ENCODE measurements at regions not wholly inside any gene's neighbourhood (a gene's known extent, or its start where the extent isn't known, plus 50 kb on each side); places are given as distances from the start of the nearest gene placed in this dataset.

DNA sequence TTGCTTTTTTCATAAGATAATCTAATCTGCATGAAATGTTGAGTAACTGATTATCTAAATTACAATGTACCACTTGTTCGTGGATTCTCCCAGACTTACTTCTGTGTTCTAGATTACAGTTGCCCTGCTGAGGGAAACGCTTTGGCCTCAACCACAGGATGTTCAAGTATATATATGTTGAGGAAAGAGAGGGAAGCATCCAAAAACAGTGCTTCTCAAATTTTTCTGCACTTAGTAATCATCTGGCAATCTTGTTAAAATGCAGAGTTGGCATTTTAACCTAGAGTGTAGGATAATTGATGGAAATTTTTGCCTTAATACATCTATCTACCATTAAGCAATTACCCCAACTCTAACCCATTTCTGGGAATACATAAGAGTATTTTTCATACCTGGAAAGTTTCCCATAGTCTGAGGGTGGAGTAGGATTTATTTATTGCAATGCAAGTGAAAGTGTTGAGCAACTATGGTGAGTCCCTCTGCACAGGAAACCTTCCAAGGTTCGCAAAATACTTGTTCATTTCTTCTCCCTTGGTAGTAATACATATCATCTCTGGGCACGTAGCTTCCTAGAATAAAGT, 59.6 kb upstream of the C1GALT1 start:
- no peak for DNase-seq

DNA sequence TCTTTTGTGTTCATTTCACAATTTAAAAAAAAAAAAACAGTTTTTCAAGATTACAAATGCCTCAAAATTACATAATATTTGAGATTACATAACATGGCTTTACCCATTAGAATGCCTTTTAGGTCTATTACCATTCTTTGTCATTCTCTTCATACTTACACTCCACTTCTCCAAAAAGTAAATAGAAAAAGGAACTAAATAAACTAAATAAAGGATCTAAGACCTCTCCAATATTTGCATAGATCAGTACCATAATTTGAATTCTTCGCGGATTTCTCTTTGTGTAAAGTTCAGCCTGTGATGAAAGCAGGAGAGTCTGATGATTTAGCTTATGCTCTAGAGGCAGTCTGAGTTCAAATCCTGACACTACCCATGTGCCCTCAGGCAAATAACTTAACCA, 56.4 kb upstream of the C1GALT1 start:
- no peak for DNase-seq

DNA sequence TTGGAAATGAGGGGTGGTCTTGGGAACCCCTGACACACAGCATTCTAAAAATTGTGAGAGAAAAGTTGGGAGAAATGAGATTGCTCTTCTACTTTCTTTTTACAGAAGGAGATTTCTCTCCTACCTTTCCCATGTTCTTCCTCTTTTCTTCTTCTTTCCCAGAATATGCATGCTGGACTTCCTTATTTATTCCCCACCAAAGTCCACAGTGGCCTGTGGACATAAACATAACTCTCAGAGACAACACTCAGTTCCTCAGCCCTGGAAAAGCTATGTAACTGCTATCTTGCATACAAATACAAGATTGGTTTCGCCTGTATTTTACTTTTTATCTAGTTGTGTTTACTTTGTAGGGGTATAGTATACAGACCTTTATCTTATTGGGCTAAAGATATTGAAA, 54.6 kb upstream of the C1GALT1 start:
- no peak for DNase-seq

DNA sequence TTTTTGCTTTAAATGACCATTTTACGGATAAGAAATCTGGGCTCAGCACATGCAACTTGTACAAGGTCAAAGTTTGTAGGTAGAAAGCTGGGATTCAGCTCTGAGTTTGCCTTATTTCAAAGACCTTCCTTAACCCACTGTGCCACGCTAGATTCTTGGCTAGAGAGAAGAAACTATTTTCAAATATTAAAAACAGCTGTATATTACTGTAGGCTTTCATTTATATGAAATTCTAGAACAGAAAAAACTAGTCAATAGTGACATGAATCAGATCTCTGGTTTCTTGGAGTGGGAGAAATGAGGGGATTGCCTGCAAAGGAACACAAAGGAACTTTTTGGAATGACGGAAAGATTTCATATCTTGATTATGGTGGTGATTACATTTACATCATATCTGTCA, 53.0 kb upstream of the C1GALT1 start:
- no peak for DNase-seq

DNA sequence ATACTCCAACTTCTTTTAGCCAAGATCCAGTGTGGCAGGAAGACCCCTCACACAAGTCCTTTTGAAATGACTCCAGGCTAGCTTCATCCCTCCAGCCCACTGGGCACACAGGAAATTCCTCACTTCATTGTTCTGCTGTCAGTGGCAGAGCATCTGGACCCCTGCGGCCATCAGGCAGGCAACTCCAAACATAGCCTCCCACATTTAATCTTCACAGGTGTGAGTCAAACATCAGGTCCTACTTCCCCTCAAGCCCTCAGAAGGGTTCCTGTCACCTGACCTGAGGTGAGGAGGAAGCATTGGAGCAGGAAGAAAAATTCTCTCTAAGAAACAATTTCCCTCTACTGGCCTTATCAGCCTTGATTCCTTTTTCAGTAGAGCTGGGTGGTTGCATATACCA, 51.1 kb upstream of the C1GALT1 start:
- no peak for DNase-seq

Data from activated CD4-positive, alpha-beta T cell treated with anti-CD3 and anti-CD28 coated beads, Interleukin-2, amount 50 U/mL, for 4 hours (primary cell).